K562 (cell line): ENCODE measurements at regions not wholly inside any gene's neighbourhood (a gene's known extent, or its start where the extent isn't known, plus 50 kb on each side); places are given as distances from the start of the nearest gene placed in this dataset.

Experiments used
- ATAC-seq: fragments of 200-7000 bp; cut with Tn5 transposase; 3 replicates; pipeline ENCODE4 v1.9.1; 2020; ENCODE audit warnings: moderate library complexity
- BruUV-seq: library from RNA; stranded (reverse); fragments of 400-500 nt; replicated peaks from 2 replicates; lab custom pipeline; 2021; lab: Mats Ljungman, UMichigan
- CTCF ChIA-PET: fragments of 300-600 bp; formaldehyde crosslinking; extraction: SDS; loops from one replicate; lab custom pipeline; 2021; ENCODE audit warnings: low intra/inter-chr PET ratio; lab: Yijun Ruan, JAX
- POLR2A ChIA-PET: fragments of 300-600, 350-650 bp; sonication (Branson Sonifier 250); formaldehyde crosslinking; extraction: SDS; loops from one replicate; lab custom pipeline; 2021; ENCODE audit warnings: antibody characterized with exemption, inconsistent platforms; lab: Yijun Ruan, JAX
- DNase-seq, 4 experiments: peaks; one replicate each; pipeline versions ENCODE4 v3.0.0 to v3.0.0-alpha.2; 2011 to 2018; ENCODE audit warnings: low spot score in 3 of 4, mixed read lengths in 3 of 4; ENCODE audit errors: extremely low read depth in 1 of 4
- FAIRE-seq: peaks from 2 replicates; lab custom pipeline; 2011; peaks lifted over from hg19 to GRCh38; lab: Jason Lieb, UNC
- H2AFZ ChIP-seq: 2 replicates; pipeline ENCODE4 v1.6.0; 2011; ENCODE audit warnings: low read depth, low read length, control low read depth, inconsistent platforms
- H3K27ac ChIP-seq: fragments of 200-600 bp; 3 replicates; pipeline ENCODE4 v1.8.0; 2011; ENCODE audit warnings: low read depth, mild to moderate bottlenecking, control low read depth, inconsistent platforms, low read length, moderate library complexity, mixed read lengths; ENCODE audit errors: extremely low read depth
- H3K27me3 ChIP-seq, 2 experiments: fragments of 300-600 bp in 1 of 2; 2 replicates in 1 of 2; 3 replicates in 1 of 2; pipeline versions ENCODE4 v1.6.0 to v1.8.0; 2011; ENCODE audit warnings: inconsistent platforms in 2 of 2, low read length in 2 of 2, mild to moderate bottlenecking in 1 of 2, mixed read lengths in 1 of 2, moderate library complexity in 1 of 2; ENCODE audit not compliant: control insufficient read depth in 2 of 2, insufficient read depth in 2 of 2
- H3K36me3 ChIP-seq: fragments of 300-600 bp; 3 replicates; pipeline ENCODE4 v1.8.0; 2011; ENCODE audit warnings: mild to moderate bottlenecking, low read length, inconsistent platforms; ENCODE audit not compliant: control insufficient read depth, insufficient read depth
- H3K4me1 ChIP-seq, 2 experiments: fragments of 200-600 bp in 1 of 2; replicated peaks in 1 of 2; 2 replicates in 1 of 2; 3 replicates in 1 of 2; pipeline versions ENCODE4 v1.5.1 to v1.8.0; 2011; ENCODE audit warnings: inconsistent platforms in 2 of 2, low read length in 2 of 2, mild to moderate bottlenecking in 1 of 2, mixed read lengths in 1 of 2, moderate library complexity in 1 of 2; ENCODE audit not compliant: control insufficient read depth in 2 of 2, insufficient read depth in 2 of 2
- H3K4me2 ChIP-seq: 2 replicates; pipeline ENCODE4 v1.6.1; 2011; ENCODE audit warnings: low read length, control low read depth, inconsistent platforms, mixed read lengths; ENCODE audit not compliant: insufficient read depth
- H3K4me3 ChIP-seq: fragments of 200-600 bp; sonication (generic), shearing (Covaris generic); 2 replicates; pipeline ENCODE4 v1.5.1; 2016; ENCODE audit warnings: control low read depth, inconsistent platforms
- H3K79me2 ChIP-seq: fragments of 200-600 bp; 3 replicates; pipeline ENCODE4 v1.8.0; 2011; ENCODE audit warnings: low read length, inconsistent platforms; ENCODE audit not compliant: control insufficient read depth, insufficient read depth
- H3K9ac ChIP-seq, 2 experiments: 2 replicates each; pipeline versions ENCODE4 v1.6.0 to v1.6.1; 2011; ENCODE audit warnings: low read depth in 2 of 2, low read length in 2 of 2, control low read depth in 1 of 2, inconsistent platforms in 1 of 2, mild to moderate bottlenecking in 1 of 2, mixed read lengths in 1 of 2; ENCODE audit not compliant: insufficient read depth in 1 of 2
- H3K9me1 ChIP-seq: one replicate; pipeline ENCODE4 v1.6.0; 2011; ENCODE audit warnings: inconsistent platforms, mild to moderate bottlenecking, low read length, moderate library complexity; ENCODE audit not compliant: control insufficient read depth, insufficient read depth
- H3K9me3 ChIP-seq: replicated peaks from 2 replicates; pipeline ENCODE4 v1.5.1; 2011; ENCODE audit warnings: low read depth, low read length, inconsistent platforms; ENCODE audit not compliant: control insufficient read depth, insufficient read depth
- H4K20me1 ChIP-seq: replicated peaks from 2 replicates; pipeline ENCODE4 v1.6.1; 2011; ENCODE audit warnings: low read length, inconsistent platforms, mixed read lengths; ENCODE audit not compliant: control insufficient read depth, insufficient read depth
- C11orf30 ChIP-seq: fragments of 450-650 bp; IDR thresholded peaks from 2 replicates; pipeline ENCODE4 v1.6.1; 2016; ENCODE audit warnings: low read depth, mild to moderate bottlenecking
- MAFG ChIP-seq: fragments of 450-650 bp; conservative IDR thresholded peaks from 2 replicates; pipeline ENCODE4 v1.6.1; 2016; ENCODE audit warnings: missing genetic modification characterization, missing compliant biosample characterization
- PCBP2 ChIP-seq: fragments of 200-400 bp; formaldehyde crosslinking; IDR thresholded peaks from 2 replicates; pipeline ENCODE4 v1.6.1; 2018; ENCODE audit warnings: low read length, low read depth, mild to moderate bottlenecking, moderate library complexity; ENCODE audit not compliant: poor library complexity, severe bottlenecking
- PURB ChIP-seq: sonication (generic); formaldehyde crosslinking; IDR thresholded peaks from 2 replicates; pipeline ENCODE4 v1.9.0; 2021; ENCODE audit warnings: low read depth, mild to moderate bottlenecking, missing genetic modification reagents
- SMARCE1 ChIP-seq: fragments of 450-650 bp; IDR thresholded peaks from 2 replicates; pipeline ENCODE4 v1.7.1; 2016; ENCODE audit warnings: mild to moderate bottlenecking
- TAF15 ChIP-seq: fragments of 200-400 bp; formaldehyde crosslinking; IDR thresholded peaks from 2 replicates; pipeline ENCODE4 v1.6.1; 2017; ENCODE audit warnings: mild to moderate bottlenecking, low read depth, low read length, moderate library complexity
- TAF7 ChIP-seq: fragments of 450-650 bp; IDR thresholded peaks from 2 replicates; pipeline ENCODE4 v1.6.1; 2016; ENCODE audit warnings: missing genetic modification characterization, missing compliant biosample characterization
- TCF3 ChIP-seq: sonication (generic); formaldehyde crosslinking; IDR thresholded peaks from 2 replicates; pipeline ENCODE4 v1.4.0; 2020; ENCODE audit warnings: mild to moderate bottlenecking, missing genetic modification reagents
- THRAP3 ChIP-seq: fragments of 450-650 bp; IDR thresholded peaks from 2 replicates; pipeline ENCODE4 v1.6.1; 2016; ENCODE audit warnings: mild to moderate bottlenecking, inconsistent platforms, borderline replicate concordance
- ZNF316 ChIP-seq: fragments of 450-650 bp; IDR thresholded peaks from 2 replicates; pipeline ENCODE4 v1.6.1; 2016
- WGBS: fragments of 100-300 bp; shearing (Covaris generic); methylation state at CpG from one replicate; pipeline ENCODE4 v1.1.6; 2016; ENCODE audit warnings: low coverage, mixed read lengths; ENCODE audit not compliant: insufficient coverage; ENCODE audit errors: missing lambda C conversion rate; 5-methylcytosine and 5-hydroxymethylcytosine counted together
- in situ Hi-C: fragments of 300-500 bp; cut with MboI; formaldehyde crosslinking; loops from 4 replicates; pipeline ENCODE4 v1.15.0; 2018; ENCODE audit warnings: inconsistent platforms, mixed read lengths
- intact Hi-C: fragments of 100-400 bp; cut with micrococcal nuclease; formaldehyde crosslinking; loops from 2 replicates; pipeline ENCODE4 v1.14.2; 2022
- TF ChIP-seq, protein P1 (sequence below): fragments of 450-650 bp; IDR thresholded peaks from 2 replicates; pipeline ENCODE4 v1.6.1; 2016; ENCODE audit warnings: low read depth

DNA sequence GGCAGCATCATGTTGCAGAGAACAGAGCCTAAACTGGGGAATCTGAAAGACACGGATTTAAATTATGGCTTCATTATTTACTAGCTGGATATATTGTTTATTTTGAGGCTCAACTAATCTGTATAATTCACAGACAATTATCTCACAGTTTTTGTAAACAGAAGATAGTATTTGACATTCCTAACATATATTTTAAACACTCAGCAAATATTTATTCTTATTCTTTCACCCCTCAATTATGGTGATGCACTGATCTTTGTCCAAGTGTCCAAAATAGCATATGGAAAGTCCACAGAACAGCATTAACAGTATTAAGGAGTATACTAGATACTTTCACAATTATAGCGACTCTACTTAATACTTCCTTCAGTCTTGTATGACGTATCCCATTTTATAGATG is 257.0 kb downstream of the ADGRG6 start:
- no peaks in the 10 kb centered on the region for H3K27me3 ChIP-seq
- no peak for ATAC-seq
- no peaks in the 10 kb centered on the region for H3K9me3 ChIP-seq
- ChIA-PET POLR2A (no interaction called here), CTCF (no interaction called here)
- WGBS, result 0% methylated on average over 3 of the region's 3 CpGs
- H3K4me2 ChIP-seq, result no peak overlapping the region
- H3K79me2 ChIP-seq, result no peaks in the 10 kb centered on the region
- H3K9ac ChIP-seq, result no peak overlapping the region
- intact Hi-C loops, result no loop called here
- no peaks in the 10 kb centered on the region for H3K36me3 ChIP-seq
- H3K4me1 ChIP-seq, result no peaks in the 10 kb centered on the region
- H2AFZ ChIP-seq, result no peak overlapping the region
- peak; percentile 18; the same call in 1 of the 2 replicates for TF ChIP-seq C11orf30
- TF ChIP-seq THRAP3, result no peak
- no peak for TF ChIP-seq TAF7
- no peak for TF ChIP-seq SMARCE1
- no peak for TF ChIP-seq PCBP2
- no peak for TF ChIP-seq TCF3 (CRISPR knock-in tag)
- TF ChIP-seq PURB (CRISPR knock-in tag), result no peak
- TF ChIP-seq, protein P1, sequence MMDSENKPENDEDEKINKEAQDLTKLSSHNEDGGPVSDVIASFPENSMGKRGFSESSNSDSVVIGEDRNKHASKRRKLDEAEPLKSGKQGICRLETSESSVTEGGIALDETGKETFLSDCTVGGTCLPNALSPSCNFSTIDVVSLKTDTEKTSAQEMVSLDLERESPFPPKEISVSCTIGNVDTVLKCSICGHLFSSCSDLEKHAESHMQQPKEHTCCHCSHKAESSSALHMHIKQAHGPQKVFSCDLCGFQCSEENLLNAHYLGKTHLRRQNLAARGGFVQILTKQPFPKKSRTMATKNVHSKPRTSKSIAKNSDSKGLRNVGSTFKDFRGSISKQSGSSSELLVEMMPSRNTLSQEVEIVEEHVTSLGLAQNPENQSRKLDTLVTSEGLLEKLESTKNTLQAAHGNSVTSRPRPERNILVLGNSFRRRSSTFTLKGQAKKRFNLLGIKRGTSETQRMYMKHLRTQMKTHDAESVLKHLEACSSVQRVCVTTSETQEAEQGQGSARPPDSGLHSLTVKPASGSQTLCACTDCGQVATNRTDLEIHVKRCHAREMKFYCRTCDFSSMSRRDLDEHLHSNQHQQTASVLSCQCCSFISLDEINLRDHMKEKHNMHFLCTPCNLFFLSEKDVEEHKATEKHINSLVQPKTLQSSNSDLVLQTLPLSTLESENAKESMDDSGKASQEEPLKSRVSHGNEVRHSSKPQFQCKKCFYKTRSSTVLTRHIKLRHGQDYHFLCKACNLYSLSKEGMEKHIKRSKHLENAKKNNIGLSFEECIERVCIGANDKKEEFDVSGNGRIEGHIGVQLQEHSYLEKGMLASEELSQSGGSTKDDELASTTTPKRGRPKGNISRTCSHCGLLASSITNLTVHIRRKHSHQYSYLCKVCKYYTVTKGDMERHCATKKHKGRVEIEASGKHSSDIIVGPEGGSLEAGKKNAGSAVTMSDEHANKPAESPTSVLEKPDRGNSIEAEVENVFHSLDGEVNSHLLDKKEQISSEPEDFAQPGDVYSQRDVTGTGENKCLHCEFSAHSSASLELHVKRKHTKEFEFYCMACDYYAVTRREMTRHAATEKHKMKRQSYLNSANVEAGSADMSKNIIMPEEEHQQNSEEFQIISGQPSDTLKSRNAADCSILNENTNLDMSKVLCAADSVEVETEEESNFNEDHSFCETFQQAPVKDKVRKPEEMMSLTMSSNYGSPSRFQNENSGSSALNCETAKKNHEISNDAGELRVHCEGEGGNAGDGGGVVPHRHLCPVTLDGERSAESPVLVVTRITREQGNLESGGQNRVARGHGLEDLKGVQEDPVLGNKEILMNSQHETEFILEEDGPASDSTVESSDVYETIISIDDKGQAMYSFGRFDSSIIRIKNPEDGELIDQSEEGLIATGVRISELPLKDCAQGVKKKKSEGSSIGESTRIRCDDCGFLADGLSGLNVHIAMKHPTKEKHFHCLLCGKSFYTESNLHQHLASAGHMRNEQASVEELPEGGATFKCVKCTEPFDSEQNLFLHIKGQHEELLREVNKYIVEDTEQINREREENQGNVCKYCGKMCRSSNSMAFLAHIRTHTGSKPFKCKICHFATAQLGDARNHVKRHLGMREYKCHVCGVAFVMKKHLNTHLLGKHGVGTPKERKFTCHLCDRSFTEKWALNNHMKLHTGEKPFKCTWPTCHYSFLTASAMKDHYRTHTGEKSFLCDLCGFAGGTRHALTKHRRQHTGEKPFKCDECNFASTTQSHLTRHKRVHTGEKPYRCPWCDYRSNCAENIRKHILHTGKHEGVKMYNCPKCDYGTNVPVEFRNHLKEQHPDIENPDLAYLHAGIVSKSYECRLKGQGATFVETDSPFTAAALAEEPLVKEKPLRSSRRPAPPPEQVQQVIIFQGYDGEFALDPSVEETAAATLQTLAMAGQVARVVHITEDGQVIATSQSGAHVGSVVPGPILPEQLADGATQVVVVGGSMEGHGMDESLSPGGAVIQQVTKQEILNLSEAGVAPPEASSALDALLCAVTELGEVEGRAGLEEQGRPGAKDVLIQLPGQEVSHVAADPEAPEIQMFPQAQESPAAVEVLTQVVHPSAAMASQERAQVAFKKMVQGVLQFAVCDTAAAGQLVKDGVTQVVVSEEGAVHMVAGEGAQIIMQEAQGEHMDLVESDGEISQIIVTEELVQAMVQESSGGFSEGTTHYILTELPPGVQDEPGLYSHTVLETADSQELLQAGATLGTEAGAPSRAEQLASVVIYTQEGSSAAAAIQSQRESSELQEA, result no peak
- peak; percentile 60 for TF ChIP-seq ZNF316
- no peak for TF ChIP-seq TAF15
- TF ChIP-seq MAFG, result 0 out of 2 replicates have a peak, but pooled peaks have one; percentile 19
- TF ChIP-seq, all 486 proteins: peak for 3
- Histone ChIP-seq H3K9me1 (no peaks in the 10 kb centered on the region), H3K27ac (no peak overlapping the region), H4K20me1 (no peaks in the 10 kb centered on the region), H3K4me3 (no peak overlapping the region)
- FAIRE-seq (no peak), DNase-seq (no peak)
- in situ Hi-C loops, result no loop called here
- BruUV-seq, result no TSS peak
